ENCODE measurements at regions not wholly inside any gene's neighbourhood (a gene's known extent, or its start where the extent isn't known, plus 50 kb on each side); places are given as distances from the start of the nearest gene placed in this dataset.

DNA sequence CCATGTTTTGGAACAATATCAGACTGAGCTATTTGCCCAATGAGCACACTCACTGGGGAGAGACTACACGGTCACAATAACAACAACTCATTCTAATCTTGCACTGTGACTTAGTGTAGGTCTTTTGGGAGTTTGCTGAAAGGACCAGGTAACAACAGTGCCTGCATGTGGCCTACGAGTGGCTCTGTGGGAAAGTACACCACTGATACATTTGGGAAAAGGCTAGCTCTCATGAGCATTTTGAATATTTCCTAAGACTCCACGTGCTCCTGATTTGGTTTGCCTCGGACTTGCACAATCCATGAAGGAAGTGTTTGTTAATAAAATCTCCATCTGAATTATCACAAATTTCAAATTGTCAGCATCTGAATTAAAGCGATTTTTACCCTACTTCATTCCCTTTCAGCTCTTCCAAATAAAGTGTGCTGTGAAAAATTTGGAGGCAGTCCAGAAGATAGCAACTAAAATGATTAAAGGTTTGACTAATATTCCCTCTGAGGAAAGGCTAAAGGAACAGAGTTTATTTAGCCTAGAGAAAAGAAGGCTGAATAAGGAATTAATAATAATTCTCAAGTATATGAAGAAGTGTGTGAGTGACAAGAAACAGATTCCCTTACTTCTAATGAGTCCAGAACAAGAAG lies 406.4 kb downstream of the PPARGC1A start:
- no peak for TF ChIP-seq ZBTB25 (CRISPR knock-in tag; IDR thresholded peaks at IDR 0.05)
- TF ChIP-seq, protein P1, sequence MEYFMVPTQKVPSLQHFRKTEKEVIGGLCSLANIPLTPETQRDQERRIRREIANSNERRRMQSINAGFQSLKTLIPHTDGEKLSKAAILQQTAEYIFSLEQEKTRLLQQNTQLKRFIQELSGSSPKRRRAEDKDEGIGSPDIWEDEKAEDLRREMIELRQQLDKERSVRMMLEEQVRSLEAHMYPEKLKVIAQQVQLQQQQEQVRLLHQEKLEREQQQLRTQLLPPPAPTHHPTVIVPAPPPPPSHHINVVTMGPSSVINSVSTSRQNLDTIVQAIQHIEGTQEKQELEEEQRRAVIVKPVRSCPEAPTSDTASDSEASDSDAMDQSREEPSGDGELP (IDR thresholded peaks at IDR 0.05; ENCODE audit: borderline replicate concordance, low read depth): no peak
- TF ChIP-seq MLLT10 (CRISPR knock-in tag; IDR thresholded peaks at IDR 0.05): no peak
- TF ChIP-seq NFIC (IDR thresholded peaks at IDR 0.05; ENCODE audit: low read length): no peak
- no peak for TF ChIP-seq FOXJ3 (CRISPR knock-in tag; IDR thresholded peaks at IDR 0.05; ENCODE audit: borderline replicate concordance)
- no peak for TF ChIP-seq NFKBIZ (CRISPR knock-in tag; IDR thresholded peaks at IDR 0.05)
- no peak for TF ChIP-seq TERF1 (CRISPR knock-in tag; IDR thresholded peaks at IDR 0.05)
- no peak for TF ChIP-seq ZNF773 (CRISPR knock-in tag; IDR thresholded peaks at IDR 0.05; ENCODE audit: borderline replicate concordance)
- TF ChIP-seq ZNF841 (CRISPR knock-in tag; IDR thresholded peaks at IDR 0.05; ENCODE audit: borderline replicate concordance): no peak
- no peak for TF ChIP-seq MXI1 (IDR thresholded peaks at IDR 0.05; ENCODE audit: borderline replicate concordance, low read depth, low read length)
- TF ChIP-seq ETV5 (CRISPR knock-in tag; IDR thresholded peaks at IDR 0.05; ENCODE audit: borderline replicate concordance): no peak
- no peak for TF ChIP-seq POLR2A (IDR thresholded peaks at IDR 0.05; ENCODE audit: insufficient read depth in 1 of 2, low read depth in 2 of 2, low read length in 2 of 2)
- no peak for TF ChIP-seq GATA4 (IDR thresholded peaks at IDR 0.05; ENCODE audit: borderline replicate concordance, low read depth)
- FAIRE-seq: no peak
- in situ Hi-C loops (cut with HindIII; ENCODE audit: extremely low pct_ligation_motif_present, low pct_unique_long_range_greater_than_20kb): no loop called here

More for the DNA sequence above, 406.4 kb downstream of the PPARGC1A start:
- H3K4me1 ChIP-seq (ENCODE audit: insufficient read depth, low read length): no peaks in the 10 kb centered on the region
- H3K9me3 ChIP-seq (ENCODE audit: low read length): no peaks in the 10 kb centered on the region
- H3K4me3 ChIP-seq (replicated peaks in 1 of 3; ENCODE audit: insufficient read depth in 1 of 3, low read depth in 2 of 3, low read length in 3 of 3): no peak overlapping the region
- H3K79me2 ChIP-seq (ENCODE audit: insufficient read depth, low read length): no peaks in the 10 kb centered on the region
- ATAC-seq (no peak), DNase-seq (ENCODE audit: low spot score) (no peak)
- no peak overlapping the region for H3K9ac ChIP-seq (ENCODE audit: insufficient read depth, low read depth, low read length)
- ChIA-PET CTCF (ENCODE audit: low intra/inter-chr PET ratio, low total read pairs) (no interaction called here), POLR2A (no interaction called here)
- no peaks in the 10 kb centered on the region for H4K20me1 ChIP-seq (ENCODE audit: insufficient read depth, low read length)
- no peaks in the 10 kb centered on the region for H3K27me3 ChIP-seq (ENCODE audit: control insufficient read depth in 1 of 2, insufficient read depth in 2 of 2, low read length in 2 of 2)
- H3K4me2 ChIP-seq (ENCODE audit: low read depth, low read length): no peak overlapping the region
- no peak overlapping the region for H3K27ac ChIP-seq (ENCODE audit: extremely low read length, insufficient read depth, low read length)
- no peaks in the 10 kb centered on the region for H3K36me3 ChIP-seq (replicated peaks in 1 of 2; ENCODE audit: control insufficient read depth in 1 of 2, insufficient read depth in 2 of 2, low read length in 2 of 2)
- intact Hi-C loops (cut with micrococcal nuclease; ENCODE audit: unreplicated experiment): no loop called here
- H2AFZ ChIP-seq (ENCODE audit: low read length): no peak overlapping the region
- 2% methylated on average over 5 of the region's 5 CpGs for WGBS (ENCODE audit: low lambda C conversion rate)
- BruUV-seq (replicated peaks): no TSS peak

All from HepG2 (cell line).